Hematopoietic multipotent progenitor cell treated with erythropoietin and hydrocortisone succinate and interleukin-3 and kit ligand, for 4 days (in vitro differentiated cells): ENCODE measurements at regions not wholly inside any gene's neighbourhood (a gene's known extent, or its start where the extent isn't known, plus 50 kb on each side); places are given as distances from the start of the nearest gene placed in this dataset.
"Not testable (repeated sequence)": the region's sequence is repeated elsewhere in the genome, so short reads cannot be mapped to it uniquely, and the experiment has no call there.

Source experiments
- DNase-seq: peaks from one replicate; pipeline ENCODE4 v3.0.0-alpha.2; 2015

DNA sequence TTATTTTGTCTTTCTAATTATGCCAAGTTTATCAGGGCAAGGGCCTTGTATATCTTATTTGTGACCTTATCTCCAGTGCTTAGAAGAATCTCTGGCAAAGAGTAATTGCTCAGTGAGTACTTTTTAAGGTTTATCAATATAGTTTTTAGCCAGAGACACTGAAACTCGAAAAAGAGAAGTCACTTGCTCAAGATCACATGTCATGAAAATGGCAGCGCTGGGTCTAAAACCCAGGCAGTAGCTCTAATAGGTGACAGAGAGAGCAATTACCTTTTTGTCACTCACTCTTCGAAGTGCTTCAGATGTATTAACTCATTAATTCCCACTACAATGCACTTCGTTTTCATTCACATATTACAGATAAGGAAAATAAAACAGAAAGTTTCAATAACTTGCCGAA, 667.5 kb downstream of the DOK5 start:
- no peak for DNase-seq

- DNase-seq, result no peak
These were observed 665.2 kb downstream of the DOK5 start for GRCh38 chr20:55140631-55141030.

DNA sequence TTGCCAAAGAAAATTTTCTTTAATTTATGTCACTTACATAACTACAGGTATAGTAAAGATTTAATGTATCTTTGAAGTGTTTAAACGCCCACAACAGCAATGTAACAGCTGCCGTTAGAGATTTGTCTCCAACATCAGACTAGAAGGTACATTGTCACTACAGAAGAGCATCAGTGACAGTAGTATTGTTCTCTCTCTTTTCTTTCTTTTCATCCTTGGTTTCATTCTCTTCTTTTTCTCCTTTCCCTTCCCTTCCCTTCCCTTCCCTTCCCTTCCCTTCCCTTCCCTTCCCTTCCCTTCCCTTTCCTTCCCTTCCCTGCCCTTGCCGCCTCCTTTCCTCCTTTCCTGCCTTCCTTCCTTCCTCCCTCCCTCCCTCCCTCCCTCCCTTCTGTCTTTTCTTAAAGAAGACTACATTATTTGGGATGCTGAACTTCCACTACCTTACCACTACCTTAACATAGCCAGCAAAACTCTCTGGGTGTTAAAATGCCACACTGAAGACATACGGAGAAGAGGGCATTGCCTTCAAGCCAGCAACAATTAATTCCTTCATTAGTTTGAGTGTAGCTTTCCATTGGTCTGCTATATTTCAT, 663.9 kb downstream of the DOK5 start:
- DNase-seq, result no peak

DNA sequence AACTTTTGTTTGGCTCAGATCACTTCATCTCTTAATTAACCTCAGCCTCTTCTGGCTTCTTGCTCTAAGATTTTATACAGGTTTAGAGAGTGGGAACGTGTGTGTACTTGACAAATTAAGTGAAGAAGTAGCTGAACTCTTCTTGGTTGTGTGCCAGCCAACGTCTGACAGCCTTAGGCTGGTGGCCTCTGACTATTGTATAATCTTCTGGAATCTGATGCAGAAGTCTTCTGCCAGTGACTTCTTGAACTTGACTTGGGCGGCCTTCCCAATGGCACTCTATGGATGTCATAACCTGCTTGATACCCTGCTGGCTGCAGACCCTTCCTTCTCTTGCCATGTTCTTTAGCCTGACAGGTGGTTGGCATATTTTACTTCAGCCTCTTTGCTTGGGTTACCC, 660.5 kb downstream of the DOK5 start:
- no peak for DNase-seq

GRCh38 chr20:55132523-55132922, 657.1 kb downstream of the DOK5 start:
- DNase-seq, result no peak

DNA sequence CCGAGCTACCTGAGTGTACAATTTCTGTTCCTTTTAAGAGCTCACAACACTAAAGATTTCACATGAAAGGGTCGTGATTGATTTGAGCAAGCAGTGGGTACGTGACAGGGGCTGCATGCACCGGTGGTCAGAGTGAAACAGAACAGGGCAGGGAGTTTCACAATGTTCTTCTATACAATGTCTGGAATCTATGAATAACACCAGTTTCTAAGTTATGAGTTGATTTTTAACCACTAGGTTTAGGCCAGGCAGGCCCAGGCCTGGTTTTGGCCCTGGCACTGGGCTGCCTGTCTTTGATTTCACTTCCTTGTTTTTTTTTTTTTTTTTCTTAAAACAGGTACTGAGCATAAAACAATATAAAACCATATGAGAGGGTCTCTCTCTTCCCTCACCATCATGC, 642.2 kb downstream of the DOK5 start:
- not testable (repeated sequence) for DNase-seq

- DNase-seq, result no peak
These were observed 641.2 kb downstream of the DOK5 start for GRCh38 chr20:55116598-55116997.

GRCh38 chr20:55103188-55103587, 627.8 kb downstream of the DOK5 start:
- peak; percentile 82 for DNase-seq

- DNase-seq, result no peak
These were observed 623.9 kb downstream of the DOK5 start for GRCh38 chr20:55099251-55099650.

DNA sequence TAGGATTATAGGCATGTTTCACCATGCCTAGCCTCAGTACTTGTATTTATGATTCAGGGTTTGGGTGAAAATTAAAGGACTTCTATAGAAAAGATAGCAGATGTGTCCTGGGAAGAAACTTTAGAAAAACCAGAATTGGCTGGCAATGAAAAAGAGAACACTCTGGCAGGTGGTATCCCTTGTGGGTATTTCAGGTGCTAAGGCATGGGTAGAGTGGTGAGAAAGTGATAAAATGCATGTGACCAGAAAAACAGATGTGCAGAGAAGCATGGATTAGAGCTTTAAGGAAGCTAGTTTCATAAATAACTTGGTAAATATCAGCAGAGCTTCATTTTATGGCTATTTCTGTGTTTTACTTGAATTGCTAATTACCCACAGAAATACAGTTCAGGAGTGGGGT, 622.2 kb downstream of the DOK5 start:
- DNase-seq, result no peak

- DNase-seq, result no peak
These were observed 620.5 kb downstream of the DOK5 start for GRCh38 chr20:55095745-55096400.

- peak; percentile 21 for DNase-seq
These were observed 619.0 kb downstream of the DOK5 start for GRCh38 chr20:55094353-55094861.

GRCh38 chr20:55090286-55090685, 614.9 kb downstream of the DOK5 start:
- DNase-seq, result no peak

DNA sequence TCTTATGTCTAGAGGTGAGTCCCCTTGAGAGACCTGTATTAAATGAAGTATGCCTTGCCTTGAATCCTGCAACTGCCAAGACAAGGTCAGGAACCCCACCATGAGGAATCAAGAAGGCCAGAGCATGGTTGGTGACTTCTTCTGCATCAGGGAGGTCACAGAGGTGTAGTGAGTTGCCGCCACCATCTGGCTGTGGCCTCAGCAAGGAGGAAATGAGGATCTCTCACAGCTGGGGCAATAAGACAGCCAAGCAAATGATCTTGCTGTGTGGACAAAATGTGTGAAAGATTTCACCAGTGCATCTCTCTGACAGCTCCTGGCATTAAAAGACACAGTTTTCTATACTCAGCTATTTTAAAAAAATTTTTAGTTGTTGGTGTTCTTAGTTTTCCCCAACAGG, 611.0 kb downstream of the DOK5 start:
- no peak for DNase-seq

GRCh38 chr20:55079917-55080316, 604.5 kb downstream of the DOK5 start:
- DNase-seq, result no peak

- DNase-seq, result not testable (repeated sequence)
These were observed 599.0 kb downstream of the DOK5 start for GRCh38 chr20:55074266-55074840.

GRCh38 chr20:55070001-55070400, 594.6 kb downstream of the DOK5 start:
- DNase-seq, result no peak

GRCh38 chr20:55067158-55067825, 591.9 kb downstream of the DOK5 start:
- DNase-seq, result no peak

GRCh38 chr20:55058938-55059337, 583.5 kb downstream of the DOK5 start:
- DNase-seq, result no peak

DNA sequence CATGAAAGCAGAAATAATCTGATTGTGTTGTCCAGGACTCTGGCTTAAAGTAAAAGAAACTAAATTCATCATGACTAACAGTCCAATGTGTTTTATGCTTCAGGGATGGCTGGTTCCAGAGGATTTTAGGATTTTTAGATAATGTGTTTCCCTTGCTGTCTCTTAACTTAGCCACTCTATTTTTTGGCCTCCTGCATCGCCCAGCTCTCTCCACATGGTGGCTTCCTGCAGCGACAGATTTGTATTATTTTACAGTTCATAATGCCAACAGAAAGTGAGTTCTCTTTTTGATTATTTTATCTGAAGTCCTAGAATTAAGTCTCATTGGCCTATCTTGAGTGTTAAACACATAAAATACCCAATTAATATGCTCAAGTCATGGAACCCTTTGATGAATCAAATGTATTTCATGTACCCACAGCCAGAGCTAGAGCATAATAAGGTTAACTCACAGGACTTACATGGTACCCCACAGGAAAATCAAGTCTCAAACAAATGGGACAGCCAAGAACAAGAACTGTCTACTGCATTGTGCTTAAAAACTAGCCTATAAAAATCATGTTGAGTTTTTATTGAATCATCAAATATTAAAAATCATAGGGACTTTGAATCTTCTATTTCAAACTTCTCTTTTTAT, 582.5 kb downstream of the DOK5 start:
- DNase-seq, result peak; percentile 8

- no peak for DNase-seq
These were observed 579.1 kb downstream of the DOK5 start for GRCh38 chr20:55054453-55054852.

DNA sequence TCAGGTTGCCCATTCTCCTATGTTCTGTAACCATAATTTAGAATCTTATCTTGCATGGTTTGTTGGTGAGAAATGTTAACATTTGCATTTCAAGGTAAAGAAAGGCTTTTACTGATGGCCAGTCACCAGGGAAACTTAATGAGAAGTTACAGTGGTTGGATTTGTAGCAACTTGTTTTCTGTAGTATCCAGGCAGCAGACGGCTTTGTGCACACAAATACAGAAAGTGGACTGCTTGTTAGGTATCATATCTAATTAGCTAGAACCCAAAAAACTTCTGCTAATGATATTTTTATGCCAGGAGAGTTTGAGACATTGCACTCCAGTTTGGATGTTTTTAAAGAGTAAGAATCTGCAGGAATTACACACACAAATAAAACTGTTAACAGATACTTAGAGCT, 578.0 kb downstream of the DOK5 start:
- DNase-seq, result no peak

DNA sequence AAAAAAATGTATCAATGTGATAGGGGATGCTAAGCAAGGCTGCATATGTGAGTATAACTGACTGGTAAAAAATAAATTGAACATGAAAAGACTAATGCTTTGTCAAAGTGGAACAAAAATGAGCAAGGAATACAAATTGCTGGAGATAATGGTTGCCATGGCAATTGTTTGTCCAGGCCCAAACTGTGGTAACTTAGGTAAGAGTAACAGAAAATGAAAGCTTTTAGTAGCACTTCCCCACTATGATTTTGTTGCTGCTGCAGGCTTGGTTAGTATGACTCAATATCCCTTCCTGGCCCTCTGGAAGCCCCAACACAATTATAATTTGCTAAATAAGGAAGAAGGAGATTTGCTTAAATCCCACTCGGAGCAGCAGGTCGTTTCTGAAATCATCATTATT, 577.1 kb downstream of the DOK5 start:
- no peak for DNase-seq
